ENCODE measurements at regions not wholly inside any gene's neighbourhood (a gene's known extent, or its start where the extent isn't known, plus 50 kb on each side); places are given as distances from the start of the nearest gene placed in this dataset.

DNA sequence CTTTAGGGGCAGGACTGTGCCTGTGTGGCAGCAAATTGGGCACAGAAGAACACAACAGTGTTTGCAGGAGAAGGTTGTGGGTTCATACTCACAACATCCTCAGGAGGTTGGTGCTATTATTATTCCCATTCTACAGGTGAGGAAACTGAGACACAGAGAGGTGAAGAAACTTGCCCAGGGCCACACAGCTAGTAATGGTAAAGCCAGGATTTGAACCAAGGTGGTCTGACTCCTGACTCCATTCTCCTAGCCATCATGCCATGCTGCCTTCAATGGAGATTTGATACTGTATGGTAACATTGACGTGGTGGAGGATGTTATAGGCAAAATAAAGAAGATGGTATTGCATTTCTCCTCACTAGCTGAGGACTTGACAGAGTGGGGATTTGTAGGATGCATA is 334.2 kb downstream of the RPS6KC1 start:
- no peak overlapping the region for H3K4me2 ChIP-seq (ENCODE audit: low read length)
- no peaks in the 10 kb centered on the region for H3K9me2 ChIP-seq (replicated peaks; ENCODE audit: low read length)
- peaks cover 84% of the 10 kb centered on the region for H3K27me3 ChIP-seq (ENCODE audit: low read length)
- no peaks in the 10 kb centered on the region for H3K36me3 ChIP-seq (ENCODE audit: low read depth, low read length)
- ATAC-seq (no peak), DNase-seq (no peak)
- CTCF ChIA-PET = no interaction called here
- no peak for TF ChIP-seq EZH2 (IDR thresholded peaks at IDR 0.05; ENCODE audit: low read length, unreplicated experiment)
- TF ChIP-seq, protein P1, sequence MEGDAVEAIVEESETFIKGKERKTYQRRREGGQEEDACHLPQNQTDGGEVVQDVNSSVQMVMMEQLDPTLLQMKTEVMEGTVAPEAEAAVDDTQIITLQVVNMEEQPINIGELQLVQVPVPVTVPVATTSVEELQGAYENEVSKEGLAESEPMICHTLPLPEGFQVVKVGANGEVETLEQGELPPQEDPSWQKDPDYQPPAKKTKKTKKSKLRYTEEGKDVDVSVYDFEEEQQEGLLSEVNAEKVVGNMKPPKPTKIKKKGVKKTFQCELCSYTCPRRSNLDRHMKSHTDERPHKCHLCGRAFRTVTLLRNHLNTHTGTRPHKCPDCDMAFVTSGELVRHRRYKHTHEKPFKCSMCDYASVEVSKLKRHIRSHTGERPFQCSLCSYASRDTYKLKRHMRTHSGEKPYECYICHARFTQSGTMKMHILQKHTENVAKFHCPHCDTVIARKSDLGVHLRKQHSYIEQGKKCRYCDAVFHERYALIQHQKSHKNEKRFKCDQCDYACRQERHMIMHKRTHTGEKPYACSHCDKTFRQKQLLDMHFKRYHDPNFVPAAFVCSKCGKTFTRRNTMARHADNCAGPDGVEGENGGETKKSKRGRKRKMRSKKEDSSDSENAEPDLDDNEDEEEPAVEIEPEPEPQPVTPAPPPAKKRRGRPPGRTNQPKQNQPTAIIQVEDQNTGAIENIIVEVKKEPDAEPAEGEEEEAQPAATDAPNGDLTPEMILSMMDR (conservative IDR thresholded peaks at IDR 0.05; ENCODE audit: low read depth, low read length) = no peak
- no peak for TF ChIP-seq EZH2phosphoT487 (IDR thresholded peaks at IDR 0.05; ENCODE audit: borderline replicate concordance, low read length)
- no peaks in the 10 kb centered on the region for H3F3A ChIP-seq (ENCODE audit: low read length, unreplicated experiment)
- no peaks in the 10 kb centered on the region for H3K79me2 ChIP-seq (ENCODE audit: low read length)
- BruUV-seq (replicated peaks) = no TSS peak
- intact Hi-C loops (cut with micrococcal nuclease) = no loop called here
- POLR2A ChIA-PET (ENCODE audit: unreplicated experiment) = no interaction called here
- H4K20me1 ChIP-seq (ENCODE audit: low read length) = no peaks in the 10 kb centered on the region
- H3K9ac ChIP-seq (ENCODE audit: low read length) = no peak overlapping the region
- no peaks in the 10 kb centered on the region for H3K9me3 ChIP-seq (ENCODE audit: low read length)
- H3K4me3 ChIP-seq (ENCODE audit: low read length) = no peak overlapping the region
- H3K27ac ChIP-seq (ENCODE audit: low read length) = no peak overlapping the region
- H2AFZ ChIP-seq (ENCODE audit: low read length) = no peak overlapping the region
- H3K4me1 ChIP-seq (ENCODE audit: insufficient read depth, low read length) = no peaks in the 10 kb centered on the region

DNA sequence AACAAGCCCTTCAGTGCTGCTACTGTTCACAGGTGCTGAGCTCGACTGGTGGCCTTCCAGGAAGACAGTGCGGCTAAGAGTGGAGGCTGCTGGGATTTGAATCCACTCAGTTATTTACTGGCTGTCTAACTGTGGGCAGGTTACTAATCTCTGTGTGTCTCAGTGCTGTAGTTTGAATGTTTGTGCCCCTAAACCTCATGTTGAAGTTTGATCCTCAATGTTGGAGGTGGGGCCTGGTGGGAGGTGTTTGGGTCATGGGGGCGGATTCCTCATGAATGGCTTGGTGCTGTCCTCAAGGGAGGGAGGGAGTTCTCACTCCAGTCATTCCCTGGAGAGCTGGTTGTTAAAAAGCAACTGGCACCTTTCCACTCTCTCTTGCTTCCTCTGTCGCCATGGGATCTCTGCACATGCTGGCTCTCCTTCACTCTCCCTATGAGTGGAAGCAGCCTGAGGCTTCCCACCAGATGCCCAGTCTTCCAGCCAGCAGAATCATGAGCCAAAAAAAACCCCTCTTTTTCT is 334.8 kb downstream of the RPS6KC1 start:
- H3K79me2 ChIP-seq (ENCODE audit: low read length) = no peaks in the 10 kb centered on the region
- H4K20me1 ChIP-seq (ENCODE audit: low read length) = no peaks in the 10 kb centered on the region
- H3K9me2 ChIP-seq (replicated peaks; ENCODE audit: low read length) = no peaks in the 10 kb centered on the region
- no peak overlapping the region for H2AFZ ChIP-seq (ENCODE audit: low read length)
- no peak overlapping the region for H3K4me2 ChIP-seq (ENCODE audit: low read length)
- no peak overlapping the region for H3K4me3 ChIP-seq (ENCODE audit: low read length)
- POLR2A ChIA-PET (ENCODE audit: unreplicated experiment) = no interaction called here
- DNase-seq (no peak), ATAC-seq (no peak)
- intact Hi-C loops (cut with micrococcal nuclease) = no loop called here
- no peaks in the 10 kb centered on the region for H3K36me3 ChIP-seq (ENCODE audit: low read depth, low read length)
- H3K27me3 ChIP-seq (ENCODE audit: low read length) = peaks cover 86% of the 10 kb centered on the region
- no peaks in the 10 kb centered on the region for H3K9me3 ChIP-seq (ENCODE audit: low read length)
- no peak overlapping the region for H3K27ac ChIP-seq (ENCODE audit: low read length)
- no peak for TF ChIP-seq EZH2 (IDR thresholded peaks at IDR 0.05; ENCODE audit: low read length, unreplicated experiment)
- TF ChIP-seq, protein P1 (conservative IDR thresholded peaks at IDR 0.05; ENCODE audit: low read depth, low read length) = no peak
- TF ChIP-seq EZH2phosphoT487 (IDR thresholded peaks at IDR 0.05; ENCODE audit: borderline replicate concordance, low read length) = no peak
- H3K9ac ChIP-seq (ENCODE audit: low read length) = no peak overlapping the region
- BruUV-seq (replicated peaks) = no TSS peak
- CTCF ChIA-PET = no interaction called here
- no peaks in the 10 kb centered on the region for H3K4me1 ChIP-seq (ENCODE audit: insufficient read depth, low read length)
- no peaks in the 10 kb centered on the region for H3F3A ChIP-seq (ENCODE audit: low read length, unreplicated experiment)

DNA sequence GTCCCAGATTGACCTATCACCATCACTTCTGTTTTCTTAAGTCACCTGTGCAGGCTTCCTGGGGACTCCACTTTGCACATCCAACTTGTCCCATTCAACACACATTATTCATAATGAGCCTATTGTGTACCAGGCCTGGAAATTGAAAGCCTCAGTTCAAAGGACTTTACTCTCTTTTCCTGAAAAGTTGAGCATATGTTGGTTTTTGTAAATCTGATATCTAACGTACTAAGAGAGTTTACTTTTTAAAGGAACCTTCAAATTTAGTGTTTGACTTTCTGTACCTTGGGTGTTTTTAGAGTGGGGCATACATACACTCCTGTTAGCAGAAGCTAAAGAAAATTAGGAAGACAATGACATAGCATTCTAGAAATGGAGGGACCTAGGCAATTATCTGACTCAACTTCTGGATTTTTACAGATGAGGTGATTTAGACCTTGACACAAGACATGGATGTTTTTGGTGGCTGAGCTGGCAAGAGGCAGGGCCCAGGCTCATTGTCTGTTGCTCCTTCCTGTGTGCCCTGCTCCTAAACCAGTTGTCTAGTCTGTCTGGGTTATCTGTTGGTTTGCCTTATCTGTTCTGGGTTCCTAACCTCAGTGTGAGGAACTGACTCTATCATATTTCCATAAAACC is 336.5 kb downstream of the RPS6KC1 start:
- no peak for DNase-seq
- H3K9me3 ChIP-seq (ENCODE audit: low read length) = no peaks in the 10 kb centered on the region
- no peaks in the 10 kb centered on the region for H3F3A ChIP-seq (ENCODE audit: low read length, unreplicated experiment)
- ChIA-PET POLR2A (ENCODE audit: unreplicated experiment) (no interaction called here), CTCF (no interaction called here)
- H3K36me3 ChIP-seq (ENCODE audit: low read depth, low read length) = no peaks in the 10 kb centered on the region
- peaks cover 84% of the 10 kb centered on the region for H3K27me3 ChIP-seq (ENCODE audit: low read length)
- no peak overlapping the region for H2AFZ ChIP-seq (ENCODE audit: low read length)
- H3K27ac ChIP-seq (ENCODE audit: low read length) = no peak overlapping the region
- TF ChIP-seq, protein P1 (conservative IDR thresholded peaks at IDR 0.05; ENCODE audit: low read depth, low read length) = no peak
- TF ChIP-seq EZH2phosphoT487 (IDR thresholded peaks at IDR 0.05; ENCODE audit: borderline replicate concordance, low read length) (no peak), EZH2 (IDR thresholded peaks at IDR 0.05; ENCODE audit: low read length, unreplicated experiment) (no peak)
- H4K20me1 ChIP-seq (ENCODE audit: low read length) = no peaks in the 10 kb centered on the region
- intact Hi-C loops (cut with micrococcal nuclease) = no loop called here
- no peak overlapping the region for H3K4me3 ChIP-seq (ENCODE audit: low read length)
- H3K9me2 ChIP-seq (replicated peaks; ENCODE audit: low read length) = no peaks in the 10 kb centered on the region
- H3K4me1 ChIP-seq (ENCODE audit: insufficient read depth, low read length) = no peaks in the 10 kb centered on the region
- H3K9ac ChIP-seq (ENCODE audit: low read length) = no peak overlapping the region
- no peak overlapping the region for H3K4me2 ChIP-seq (ENCODE audit: low read length)
- ATAC-seq = no peak
- H3K79me2 ChIP-seq (ENCODE audit: low read length) = no peaks in the 10 kb centered on the region
- BruUV-seq (replicated peaks) = no TSS peak

All from PC-3 (cell line).